NCI-H2029 treated with DMSO at 0.1 percent for 48 hours (cell line): ENCODE measurements at regions not wholly inside any gene's neighbourhood (a gene's known extent, or its start where the extent isn't known, plus 50 kb on each side); places are given as distances from the start of the nearest gene placed in this dataset.

ENCODE experiments used
- DNase-seq: peaks from one replicate; lab custom pipeline; 2025; lab: John Stamatoyannopoulos, UW

GRCh38 chr6:137434640-137435039 is 59.6 kb downstream of the OLIG3 start:
- no peak for DNase-seq

DNA sequence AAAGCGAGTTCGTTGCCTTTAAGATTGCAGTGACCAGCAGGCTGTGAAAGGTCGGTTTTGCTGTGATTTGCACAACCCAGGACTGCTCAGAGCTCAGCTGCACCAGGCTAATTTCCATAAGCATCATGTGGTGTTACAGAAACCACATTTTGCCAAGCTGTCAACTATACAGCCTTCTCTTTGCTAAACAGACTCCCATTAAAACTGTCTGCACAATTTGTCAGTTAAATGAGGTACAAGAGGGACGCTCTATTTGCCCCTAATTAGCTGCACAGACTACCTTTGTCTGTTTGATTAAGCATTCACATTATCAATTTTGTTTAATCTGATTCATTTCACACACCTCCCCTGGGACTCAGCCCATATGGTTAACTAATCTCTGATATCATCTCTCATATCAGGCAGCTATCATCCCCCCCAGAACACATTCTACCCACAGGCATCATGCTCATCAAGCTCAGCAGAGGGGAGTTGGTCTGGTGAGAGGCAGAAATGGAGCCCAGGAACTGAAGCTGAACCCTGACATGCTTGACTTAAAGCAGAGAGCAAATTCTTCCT is 62.1 kb downstream of the OLIG3 start:
- DNase-seq = no peak

DNA sequence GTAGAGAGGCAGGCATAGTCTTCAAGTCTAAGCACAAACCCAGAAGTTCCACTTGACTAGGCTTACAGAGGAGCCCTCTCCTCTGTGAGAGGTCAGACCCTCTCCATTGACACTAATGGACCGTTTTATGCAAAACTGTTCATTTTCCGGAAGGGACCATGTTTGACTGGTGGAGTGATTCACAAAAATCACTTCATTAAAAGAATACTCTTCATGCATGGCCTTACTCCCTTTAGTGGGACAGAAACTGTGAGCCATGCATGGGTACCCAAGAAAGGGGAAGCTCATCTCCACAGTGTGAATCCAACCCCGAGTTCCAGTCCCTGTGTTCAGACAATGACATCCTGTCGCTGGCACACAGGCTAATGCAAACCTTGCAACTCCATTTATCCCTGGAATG is 63.2 kb downstream of the OLIG3 start:
- no peak for DNase-seq

DNA sequence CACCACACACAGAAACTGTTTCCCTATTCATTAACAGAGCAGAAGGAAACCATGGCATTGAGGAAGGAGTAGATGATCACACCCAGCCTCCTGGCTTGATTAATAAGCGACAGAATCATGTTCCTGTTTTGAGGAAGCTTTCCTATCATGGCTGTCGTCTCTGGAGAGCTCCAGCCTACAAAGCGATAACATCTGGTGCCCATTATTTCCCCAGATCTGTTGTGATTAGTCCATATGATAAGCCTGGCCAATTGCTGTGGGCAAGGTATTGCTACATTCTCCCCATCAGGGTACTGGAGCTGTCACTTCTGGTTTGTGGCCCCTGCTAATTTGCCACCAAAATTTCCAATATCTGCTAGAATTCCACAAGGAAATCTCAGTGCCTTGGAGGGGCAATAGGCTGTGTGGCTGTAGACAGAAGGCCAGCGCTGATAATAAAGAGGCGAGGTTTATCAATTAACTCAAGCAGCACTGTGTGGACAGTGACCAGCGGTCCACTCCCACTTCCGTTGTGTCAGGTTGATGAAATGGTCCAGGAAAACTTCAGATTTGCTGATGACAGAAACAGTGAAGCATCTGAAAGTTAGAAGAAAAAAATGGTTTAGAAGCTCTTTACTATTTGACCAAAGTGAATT is 66.4 kb downstream of the OLIG3 start:
- no peak for DNase-seq

DNA sequence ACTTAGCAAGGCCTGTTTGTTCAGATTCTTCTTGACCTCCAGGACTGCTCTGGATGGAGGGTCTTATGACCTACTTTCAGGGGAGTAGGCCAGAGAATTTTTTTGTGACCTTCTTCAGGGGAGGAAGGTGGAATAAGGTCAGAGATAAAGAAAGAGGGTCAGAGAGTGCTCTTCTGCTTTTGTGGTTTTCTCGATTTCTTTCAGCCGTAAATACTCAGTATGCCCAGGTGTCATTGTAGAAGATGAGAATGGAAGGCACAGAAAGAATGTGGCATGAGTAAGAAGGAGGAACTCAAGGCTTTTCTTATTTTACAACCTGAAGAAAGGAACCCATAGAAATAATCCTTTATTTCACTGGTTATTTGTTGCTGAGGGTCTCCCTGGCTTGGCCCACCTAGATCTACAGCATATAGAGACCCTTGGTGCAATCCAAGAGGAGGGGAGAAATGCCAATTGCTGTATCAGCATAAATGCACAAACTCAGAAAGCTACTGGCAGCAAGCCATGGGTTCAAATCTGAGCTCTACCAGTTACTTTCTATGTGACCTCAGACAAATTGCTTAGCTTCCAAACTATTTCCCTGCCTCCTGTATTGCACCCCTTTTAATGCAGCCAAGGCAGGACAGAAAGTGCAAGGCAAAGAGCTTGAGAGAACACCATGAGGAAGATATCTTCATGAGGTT is 68.0 kb downstream of the OLIG3 start:
- no peak for DNase-seq

DNA sequence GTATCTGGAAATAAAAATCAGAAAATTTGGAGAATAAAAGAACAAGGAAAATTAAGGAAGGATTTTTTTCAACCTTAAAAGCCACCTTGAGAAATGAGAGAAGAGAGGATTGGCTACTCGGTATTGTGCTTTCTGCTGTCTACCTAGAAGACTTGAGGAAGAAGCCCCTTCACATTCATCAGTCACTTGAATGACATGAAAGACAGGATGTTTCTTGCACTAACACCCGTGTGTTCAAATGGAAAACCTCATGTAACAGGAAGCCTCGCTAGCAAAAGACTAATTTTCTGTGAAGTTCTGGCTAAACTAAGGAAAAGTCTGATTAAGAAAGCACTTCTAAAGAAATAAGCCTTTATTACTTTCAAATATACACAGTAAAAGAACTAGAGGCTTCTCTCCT is 69.9 kb downstream of the OLIG3 start:
- DNase-seq = no peak

DNA sequence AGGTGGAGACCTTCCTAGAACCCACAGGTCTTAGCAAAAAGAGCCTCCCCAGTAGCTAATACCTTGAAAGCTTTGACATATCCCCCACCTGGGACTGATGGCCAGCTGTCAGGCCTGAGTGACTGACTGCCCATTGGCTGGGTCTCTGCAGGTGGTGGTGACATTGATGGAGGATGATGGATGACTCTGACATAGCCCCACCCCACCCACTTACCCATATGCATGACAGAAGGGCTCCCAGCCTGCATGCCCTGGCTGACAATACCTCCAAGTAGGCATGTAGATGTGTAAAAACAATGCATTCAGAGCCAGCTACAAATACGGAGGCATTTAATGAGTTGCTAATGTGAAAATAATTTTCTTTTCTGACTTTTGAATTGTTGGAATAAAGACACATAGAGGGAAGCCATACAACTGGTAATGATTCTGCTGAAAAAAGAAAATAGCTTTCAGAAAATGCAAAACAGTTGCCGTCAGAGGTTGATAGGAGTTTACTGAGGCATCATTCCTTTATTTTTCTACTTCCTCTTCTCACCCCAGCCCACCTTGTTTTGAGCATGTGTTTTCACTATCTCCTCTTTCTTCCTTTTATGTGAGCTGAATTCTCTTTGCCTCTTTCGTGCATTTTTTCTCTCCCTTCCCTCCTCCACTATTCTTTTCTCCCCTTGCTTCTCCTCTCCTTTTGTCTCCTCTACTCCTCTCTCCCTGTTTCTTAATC is 70.6 kb downstream of the OLIG3 start:
- DNase-seq = no peak

DNA sequence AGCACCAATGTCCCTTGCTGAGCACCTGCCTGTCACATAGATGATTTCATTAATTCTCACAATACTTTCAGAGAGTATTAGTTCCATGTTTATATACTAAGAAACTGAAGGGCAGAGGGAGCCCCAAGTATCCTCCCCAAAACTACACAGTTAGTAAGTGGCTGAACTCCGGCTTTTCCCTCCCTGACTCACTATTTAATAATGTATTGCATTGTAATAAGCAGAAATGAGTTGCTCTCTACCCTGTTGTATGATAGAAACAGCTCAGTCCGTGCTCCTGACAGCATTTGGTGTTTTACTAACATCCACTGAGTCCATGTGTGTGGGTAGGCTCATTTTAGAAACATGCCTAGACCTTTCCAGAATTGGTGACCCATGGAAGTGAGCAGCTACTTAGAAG is 76.8 kb downstream of the OLIG3 start:
- DNase-seq = no peak

DNA sequence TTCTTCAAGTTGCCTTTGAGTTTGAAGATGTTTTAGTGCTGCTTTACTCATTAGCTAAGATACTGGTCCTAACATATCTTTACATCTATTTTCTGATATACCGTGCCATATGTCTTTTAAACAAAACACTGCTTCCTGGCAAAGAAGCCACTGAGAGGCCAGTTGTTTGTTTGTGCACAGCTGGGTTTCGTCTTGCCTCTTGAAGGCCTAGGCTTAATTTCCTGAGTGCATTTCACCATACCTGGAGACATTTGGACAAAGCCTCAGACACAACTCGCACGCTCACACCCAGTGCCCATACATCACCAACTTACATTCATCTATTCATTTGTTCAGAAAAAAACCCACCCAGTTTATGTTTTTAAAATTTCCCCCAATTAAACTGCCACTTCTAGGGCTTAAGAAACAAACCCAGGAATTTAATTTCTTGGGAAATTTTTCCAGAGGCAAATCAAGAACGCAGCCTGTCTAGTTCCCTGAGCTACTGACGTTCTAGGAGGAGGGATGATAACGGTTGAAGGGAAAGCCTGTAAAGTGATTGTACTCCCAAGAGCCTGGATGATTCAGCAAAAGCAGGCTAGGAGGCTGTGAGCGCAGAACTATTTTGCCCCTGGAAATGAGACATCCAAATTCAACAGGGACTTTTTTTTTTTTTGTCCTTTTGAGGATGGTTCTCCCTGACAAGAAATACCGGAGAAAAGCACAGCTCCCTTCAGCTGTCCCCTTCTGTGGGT is 77.7 kb downstream of the OLIG3 start:
- DNase-seq = no peak

DNA sequence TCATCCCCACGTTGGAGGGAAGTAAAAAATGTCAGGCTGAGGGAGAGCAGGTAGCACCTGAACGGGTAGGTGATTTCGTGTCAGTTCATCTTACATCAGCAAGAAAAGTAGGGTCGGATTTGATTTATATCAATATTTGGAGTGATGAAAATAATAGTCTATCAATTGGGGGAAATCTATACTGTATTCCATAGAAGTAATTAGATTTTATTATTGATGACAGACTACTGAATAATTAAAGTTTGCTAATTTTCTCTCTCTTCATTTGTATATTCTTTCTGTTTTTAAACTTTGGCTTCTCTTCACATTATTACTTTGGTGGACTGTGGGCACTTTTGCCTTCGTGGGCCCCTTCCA is 78.4 kb downstream of the OLIG3 start:
- no peak for DNase-seq

GRCh38 chr6:137415127-137415833 is 78.9 kb downstream of the OLIG3 start:
- no peak for DNase-seq

- DNase-seq = no peak
Measured at GRCh38 chr6:137414599-137414998, 79.6 kb downstream of the OLIG3 start.

DNA sequence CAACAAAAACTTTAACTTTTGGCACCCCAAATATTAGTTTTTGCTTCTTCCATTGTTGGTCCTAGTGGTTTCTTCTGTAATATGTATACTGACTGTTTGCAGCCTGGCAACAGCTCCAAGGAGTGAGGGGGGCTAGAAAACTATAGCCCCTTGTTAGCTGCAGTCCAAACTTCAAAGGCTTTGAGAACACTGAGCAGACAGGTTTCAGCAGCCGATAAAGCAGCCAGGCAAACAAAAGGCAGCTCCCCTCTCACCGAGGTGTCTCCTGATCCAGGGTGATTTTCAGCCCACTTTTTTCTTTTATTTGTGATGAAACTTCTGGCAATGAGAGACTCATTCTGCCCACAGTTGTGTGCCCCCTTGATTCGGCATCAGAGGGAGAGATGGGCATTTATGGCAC is 80.7 kb downstream of the OLIG3 start:
- no peak for DNase-seq

- DNase-seq = no peak
Measured at GRCh38 chr6:137412562-137412961, 81.6 kb downstream of the OLIG3 start.

GRCh38 chr6:137409266-137409777 is 84.9 kb downstream of the OLIG3 start:
- no peak for DNase-seq

DNA sequence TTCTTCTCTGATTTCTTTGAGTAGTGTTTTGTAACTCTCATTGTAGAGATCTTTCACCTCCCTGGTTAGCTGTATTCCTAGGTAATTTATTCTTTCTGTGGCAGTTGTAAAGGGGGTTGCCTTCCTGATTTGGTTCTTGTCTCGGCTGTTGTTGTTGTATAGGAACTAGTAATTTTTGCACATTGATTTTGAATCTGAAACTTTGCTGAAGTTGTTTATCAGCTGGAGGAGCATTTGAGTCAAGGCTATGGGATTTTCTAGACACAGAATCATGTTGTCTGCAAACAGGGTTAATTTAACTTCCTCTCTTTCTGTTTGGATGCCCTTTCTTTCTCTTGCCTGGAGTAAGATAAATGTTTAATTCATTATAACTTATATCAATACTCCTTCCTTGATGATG is 86.4 kb downstream of the OLIG3 start:
- DNase-seq = no peak

DNA sequence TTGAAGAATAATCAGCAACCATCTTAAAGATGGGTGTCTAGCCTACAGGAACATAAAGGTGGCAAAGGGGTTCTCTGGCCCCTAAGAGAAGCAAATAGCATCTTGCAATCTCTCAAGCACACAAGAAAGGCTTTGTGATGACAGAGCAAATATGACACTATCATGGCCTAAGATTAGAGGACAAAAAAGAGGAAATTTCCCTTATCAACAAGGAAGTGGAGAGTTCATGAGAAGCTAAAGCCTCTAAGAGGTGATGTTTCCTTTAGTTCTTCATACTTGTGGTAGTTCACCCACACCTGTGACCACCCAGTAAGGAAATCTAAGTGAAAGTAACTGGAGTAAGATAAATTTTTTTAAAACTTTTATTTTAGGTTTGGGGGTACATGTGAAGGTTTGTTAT is 88.4 kb downstream of the OLIG3 start:
- DNase-seq = no peak

DNA sequence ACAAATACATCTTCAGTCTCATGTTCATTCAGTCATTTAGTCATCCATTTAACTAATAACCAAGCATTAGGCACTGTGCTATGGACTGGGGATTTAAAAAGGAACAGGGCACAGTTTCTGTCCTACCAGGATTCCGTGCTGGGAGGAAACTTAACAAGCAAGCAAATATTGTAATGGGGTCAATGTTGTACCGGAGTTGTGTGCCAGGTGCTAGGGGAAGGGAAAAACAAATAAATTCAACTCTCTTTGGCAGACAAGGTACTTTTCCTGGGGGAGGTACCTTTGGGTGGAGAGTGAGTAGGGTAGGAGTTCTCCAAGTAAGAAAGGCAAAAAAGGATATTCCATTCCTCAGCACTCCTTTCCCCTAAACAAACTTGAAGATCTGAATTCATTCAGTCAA is 90.3 kb downstream of the OLIG3 start:
- DNase-seq = no peak

DNA sequence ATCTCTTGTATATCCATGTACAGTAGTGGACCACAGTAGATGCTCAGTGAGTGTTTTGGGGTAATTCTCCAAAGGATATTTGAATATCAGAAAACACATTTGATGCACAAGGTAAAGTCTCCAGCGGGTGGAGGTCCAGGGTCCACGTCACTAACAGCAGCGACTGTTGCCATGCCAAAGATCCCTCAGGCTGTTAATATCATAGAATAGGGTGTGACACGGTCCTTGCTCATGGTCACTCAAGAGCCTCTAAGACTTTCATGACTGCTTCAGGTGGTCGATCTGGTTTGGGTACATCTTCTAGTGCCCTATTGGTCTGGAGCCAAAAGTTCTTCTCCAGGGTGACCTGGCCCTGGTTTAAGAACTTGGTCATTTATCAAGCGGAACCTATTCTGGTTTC is 90.8 kb downstream of the OLIG3 start:
- DNase-seq = no peak

- DNase-seq = no peak
Measured at GRCh38 chr6:137402143-137402680, 92.0 kb downstream of the OLIG3 start.

DNA sequence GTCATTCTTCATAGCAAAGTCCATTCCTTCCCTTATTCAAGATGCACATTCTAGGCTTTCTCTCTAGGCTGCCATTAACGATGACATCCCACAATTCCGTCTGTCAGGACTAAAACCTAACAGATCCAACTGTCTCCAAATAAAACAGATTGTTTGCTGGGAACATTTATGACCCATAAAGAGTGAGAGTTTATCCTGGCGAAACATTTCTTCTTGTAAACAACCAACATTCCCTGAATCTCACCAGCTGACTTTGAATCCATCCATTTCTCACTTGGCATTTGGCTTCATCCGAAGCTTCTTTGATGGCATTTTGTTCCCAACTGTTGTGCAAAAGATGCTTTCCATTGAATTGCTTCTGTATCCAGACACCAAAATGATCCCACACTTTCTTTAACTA is 93.1 kb downstream of the OLIG3 start:
- DNase-seq = no peak
